Stomach (tissue), 4 donors: ENCODE measurements at regions not wholly inside any gene's neighbourhood (a gene's known extent, or its start where the extent isn't known, plus 50 kb on each side); places are given as distances from the start of the nearest gene placed in this dataset.

Source experiments
- POLR2A ChIP-seq, 4 donors: fragments of 450-650 bp; IDR thresholded peaks; one replicate each; pipeline ENCODE4 v1.6.1; 2016; ENCODE audit warnings: antibody characterized with exemption in 4 of 4, control low read depth in 2 of 4, mild to moderate bottlenecking in 1 of 4, moderate library complexity in 1 of 4
- POLR2AphosphoS5 ChIP-seq, 3 donors: sonication (generic); formaldehyde crosslinking; IDR thresholded peaks; one replicate each; pipeline ENCODE4 v1.6.1; 2016; ENCODE audit warnings: antibody characterized with exemption in 3 of 3
- TF ChIP-seq, protein P1 (sequence below), 7 experiments: fragments of 450-650 bp in 4 of 7; fragments of 200-600 bp in 3 of 7; sonication (generic) in 3 of 7; IDR thresholded peaks; one replicate each; pipeline ENCODE4 v1.5.1; 2016 to 2019; ENCODE audit warnings: antibody characterized with exemption in 7 of 7, control low read depth in 2 of 7, mild to moderate bottlenecking in 1 of 7

DNA sequence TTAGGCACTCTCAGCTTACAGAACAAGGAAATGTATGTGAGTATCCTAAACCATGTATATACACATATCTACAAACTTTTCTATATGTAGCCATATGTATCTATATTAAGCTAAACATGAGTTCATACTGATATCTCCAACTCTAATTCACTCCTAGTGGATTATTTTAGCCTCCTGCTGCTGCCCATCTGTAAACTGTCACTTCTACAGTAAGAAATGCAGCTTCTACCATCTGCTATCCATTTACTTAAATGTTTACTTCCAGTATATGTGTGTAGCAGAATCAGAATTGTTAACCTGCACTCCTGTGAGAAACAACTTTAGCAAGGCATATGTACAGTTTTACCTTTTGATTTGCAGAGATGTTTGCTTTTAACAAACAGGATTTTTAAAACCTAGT, 478.5 kb upstream of the CBLB start:
- TF ChIP-seq POLR2A (IDR thresholded peaks at IDR 0.05) (no peak), POLR2AphosphoS5 (IDR thresholded peaks at IDR 0.05) (no peak)
- TF ChIP-seq, protein P1, sequence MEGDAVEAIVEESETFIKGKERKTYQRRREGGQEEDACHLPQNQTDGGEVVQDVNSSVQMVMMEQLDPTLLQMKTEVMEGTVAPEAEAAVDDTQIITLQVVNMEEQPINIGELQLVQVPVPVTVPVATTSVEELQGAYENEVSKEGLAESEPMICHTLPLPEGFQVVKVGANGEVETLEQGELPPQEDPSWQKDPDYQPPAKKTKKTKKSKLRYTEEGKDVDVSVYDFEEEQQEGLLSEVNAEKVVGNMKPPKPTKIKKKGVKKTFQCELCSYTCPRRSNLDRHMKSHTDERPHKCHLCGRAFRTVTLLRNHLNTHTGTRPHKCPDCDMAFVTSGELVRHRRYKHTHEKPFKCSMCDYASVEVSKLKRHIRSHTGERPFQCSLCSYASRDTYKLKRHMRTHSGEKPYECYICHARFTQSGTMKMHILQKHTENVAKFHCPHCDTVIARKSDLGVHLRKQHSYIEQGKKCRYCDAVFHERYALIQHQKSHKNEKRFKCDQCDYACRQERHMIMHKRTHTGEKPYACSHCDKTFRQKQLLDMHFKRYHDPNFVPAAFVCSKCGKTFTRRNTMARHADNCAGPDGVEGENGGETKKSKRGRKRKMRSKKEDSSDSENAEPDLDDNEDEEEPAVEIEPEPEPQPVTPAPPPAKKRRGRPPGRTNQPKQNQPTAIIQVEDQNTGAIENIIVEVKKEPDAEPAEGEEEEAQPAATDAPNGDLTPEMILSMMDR (IDR thresholded peaks at IDR 0.05), result no peak
